Cerebellar cortex (tissue), 1 donor: ENCODE measurements at regions not wholly inside any gene's neighbourhood (a gene's known extent, or its start where the extent isn't known, plus 50 kb on each side); places are given as distances from the start of the nearest gene placed in this dataset.

Source experiments
- DNase-seq: peaks from one replicate; pipeline ENCODE4 v3.0.0-alpha.2; 2015; ENCODE audit warnings: low spot score

- no peak for DNase-seq
Observed at GRCh38 chr11:70725739-70726138, 327.4 kb downstream of the CTTN start.

GRCh38 chr11:70727021-70727420 is 328.7 kb downstream of the CTTN start:
- DNase-seq, result no peak

- DNase-seq, result no peak
Observed at GRCh38 chr11:70727899-70728620, 329.7 kb downstream of the CTTN start.

GRCh38 chr11:70729949-70730348 is 331.6 kb downstream of the CTTN start:
- no peak for DNase-seq

- no peak for DNase-seq
Observed at GRCh38 chr11:70730411-70730810, 332.1 kb downstream of the CTTN start.

GRCh38 chr11:70731271-70732022 is 333.1 kb downstream of the CTTN start:
- DNase-seq, result no peak

GRCh38 chr11:70732023-70732880 is 333.9 kb downstream of the CTTN start:
- DNase-seq, result no peak

- DNase-seq, result no peak
Observed at GRCh38 chr11:70732881-70733196, 334.5 kb downstream of the CTTN start.

- DNase-seq, result no peak
Observed at GRCh38 chr11:70733327-70734325, 335.3 kb downstream of the CTTN start.

- DNase-seq, result no peak
Observed at GRCh38 chr11:70734379-70734778, 336.1 kb downstream of the CTTN start.

GRCh38 chr11:70734911-70735310 is 336.6 kb downstream of the CTTN start:
- no peak for DNase-seq

- no peak for DNase-seq
Observed at GRCh38 chr11:70735976-70736375, 337.6 kb downstream of the CTTN start.

GRCh38 chr11:70736461-70736860 is 338.1 kb downstream of the CTTN start:
- no peak for DNase-seq

- no peak for DNase-seq
Observed at GRCh38 chr11:70736937-70737640, 338.8 kb downstream of the CTTN start.

- no peak for DNase-seq
Observed at GRCh38 chr11:70737816-70738630, 339.7 kb downstream of the CTTN start.

- DNase-seq, result no peak
Observed at GRCh38 chr11:70738661-70739060, 340.3 kb downstream of the CTTN start.

- DNase-seq, result no peak
Observed at GRCh38 chr11:70739091-70739490, 340.8 kb downstream of the CTTN start.

GRCh38 chr11:70739811-70740487 is 341.6 kb downstream of the CTTN start:
- no peak for DNase-seq

- no peak for DNase-seq
Observed at GRCh38 chr11:70740488-70740851, 342.1 kb downstream of the CTTN start.

- DNase-seq, result no peak
Observed at GRCh38 chr11:70741085-70741484, 342.8 kb downstream of the CTTN start.
